ENCODE measurements at regions not wholly inside any gene's neighbourhood (a gene's known extent, or its start where the extent isn't known, plus 50 kb on each side); places are given as distances from the start of the nearest gene placed in this dataset.
A peak's percentile ranks its signal among the peaks of the same experiment; 100 is the strongest.

DNA sequence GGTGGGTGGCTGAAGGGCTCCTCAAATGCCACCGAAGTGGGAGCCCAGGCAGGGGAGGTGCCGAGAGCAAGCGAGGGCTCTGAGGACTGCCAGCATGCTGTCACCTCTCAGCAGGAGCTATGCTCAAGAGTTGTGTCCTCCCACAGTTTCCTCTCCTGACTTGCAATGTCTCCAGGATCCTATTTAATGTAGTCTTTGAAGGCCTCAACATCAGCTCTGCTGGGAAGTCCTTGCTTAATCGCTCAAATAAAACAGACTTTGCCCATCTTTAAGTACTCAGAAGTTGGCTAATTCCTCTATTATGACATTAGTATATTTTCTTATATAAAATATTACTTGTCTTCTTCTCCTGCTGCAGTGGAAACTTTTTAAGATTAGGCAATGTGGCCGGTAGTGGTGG lies 154.2 kb upstream of the NRIP1 start:
- no peak for FAIRE-seq
- TF ChIP-seq POLR2A (IDR thresholded peaks at IDR 0.05; ENCODE audit: low read depth, low read length), result no peak
- DNase-seq (ENCODE audit: insufficient read length, low spot score), result no peak

DNA sequence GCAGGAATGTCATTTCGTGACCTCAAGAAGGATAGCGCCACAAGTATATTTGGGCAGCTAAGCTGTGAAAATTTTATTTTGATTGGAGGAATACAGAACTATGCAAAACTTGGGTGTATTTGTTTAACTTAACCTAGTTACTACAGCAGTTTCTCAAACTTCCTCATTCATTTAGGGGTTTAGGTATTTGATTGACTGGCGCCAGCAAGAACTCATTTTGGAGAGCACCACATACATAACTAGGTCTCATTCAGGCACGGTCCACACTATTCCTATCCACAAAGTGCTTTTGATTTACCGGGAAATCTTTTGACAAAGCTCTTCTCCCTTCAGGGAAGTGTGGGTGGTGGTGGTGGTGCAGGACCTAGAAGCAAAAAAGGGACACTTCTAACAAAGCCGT lies 155.1 kb upstream of the NRIP1 start:
- no peak for FAIRE-seq
- no peak for DNase-seq (ENCODE audit: insufficient read length, low spot score)
- TF ChIP-seq POLR2A (IDR thresholded peaks at IDR 0.05; ENCODE audit: low read depth, low read length), result no peak

DNA sequence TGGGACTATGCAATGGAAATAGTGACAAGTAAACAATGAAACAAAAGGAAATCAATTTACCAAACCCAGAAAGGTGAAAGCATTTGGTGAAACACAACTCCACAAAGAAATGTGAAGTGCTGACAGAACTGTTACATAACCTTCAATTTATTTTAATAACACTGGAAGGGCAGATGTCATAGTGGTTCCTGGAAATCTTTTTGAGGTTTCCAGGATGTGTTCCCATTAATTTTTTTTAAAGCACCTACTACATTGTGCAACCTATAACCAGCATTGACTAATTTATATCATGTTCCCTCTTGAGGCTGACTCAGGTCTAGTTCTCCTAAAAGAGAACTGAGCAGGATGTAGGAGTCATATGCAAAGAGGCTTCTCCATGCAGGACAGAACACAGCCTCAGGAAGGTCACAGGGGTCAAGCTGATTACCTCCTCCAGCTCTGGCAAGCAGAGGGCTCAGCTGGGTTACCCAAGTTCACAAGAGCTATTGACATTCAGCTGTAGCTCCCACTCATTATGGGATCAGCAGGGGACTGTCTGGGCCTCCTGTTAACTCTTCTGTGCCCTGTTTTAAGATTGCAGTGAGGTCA lies 157.1 kb upstream of the NRIP1 start:
- peak; percentile 100 for FAIRE-seq
- DNase-seq (ENCODE audit: insufficient read length, low spot score), result peak; percentile 50
- no peak for TF ChIP-seq POLR2A (IDR thresholded peaks at IDR 0.05; ENCODE audit: low read depth, low read length)

DNA sequence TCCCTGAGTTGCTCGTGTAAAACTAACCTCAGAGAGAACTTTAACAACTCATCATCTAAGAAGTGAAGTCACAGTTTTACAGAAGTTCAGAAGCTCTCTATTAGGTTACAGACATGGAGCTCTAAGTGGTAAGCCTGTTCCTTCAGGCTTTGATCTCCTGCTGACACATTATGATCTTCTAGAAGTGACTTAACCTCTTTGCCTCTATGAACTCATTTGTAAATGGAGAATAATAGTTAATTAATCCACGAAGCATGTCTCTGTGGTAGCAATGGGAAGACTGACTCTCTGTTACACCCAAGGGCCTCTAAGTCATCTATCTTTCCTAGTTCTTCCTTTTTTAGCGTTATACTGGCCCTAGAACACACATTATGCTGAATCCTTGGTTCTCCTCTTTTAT lies 157.9 kb upstream of the NRIP1 start:
- no peak for TF ChIP-seq POLR2A (IDR thresholded peaks at IDR 0.05; ENCODE audit: low read depth, low read length)
- FAIRE-seq (peak; percentile 94), DNase-seq (ENCODE audit: insufficient read length, low spot score) (no peak)

DNA sequence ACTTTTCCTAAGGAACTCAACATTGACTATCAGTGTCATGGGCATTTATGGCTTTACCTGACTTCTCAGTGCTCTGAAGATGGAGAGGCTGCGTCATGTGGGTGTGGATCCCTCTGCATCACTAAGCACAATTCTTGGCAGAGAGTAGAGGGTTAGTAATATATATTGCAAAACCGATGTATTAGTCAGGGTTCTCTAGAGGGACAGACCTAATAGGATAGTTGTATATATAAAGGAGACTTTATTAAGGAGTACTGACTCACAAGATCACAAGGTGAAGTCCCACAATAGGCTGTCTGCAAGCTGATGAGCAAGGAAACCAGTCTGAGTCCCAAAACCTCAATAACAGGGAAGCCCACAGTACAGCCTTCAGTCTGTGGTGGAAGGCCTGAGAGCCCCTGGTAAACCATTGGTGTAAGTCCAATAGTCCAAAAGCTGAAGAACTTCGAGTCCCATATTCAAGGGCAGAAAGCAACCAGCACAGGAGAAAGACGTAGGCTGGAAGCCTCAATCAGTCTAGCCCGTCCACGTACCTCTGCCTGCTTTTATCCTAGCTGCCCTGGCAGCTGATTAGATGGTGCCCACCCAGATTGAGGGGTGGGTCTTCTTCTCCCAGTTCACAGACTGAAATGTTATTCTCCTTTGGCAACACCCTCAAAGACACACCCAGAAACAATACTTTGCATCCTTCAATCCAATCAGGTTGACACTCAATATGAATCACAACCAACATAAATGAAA lies 159.7 kb upstream of the NRIP1 start:
- no peak for TF ChIP-seq POLR2A (IDR thresholded peaks at IDR 0.05; ENCODE audit: low read depth, low read length)
- FAIRE-seq, result peak; percentile 99
- peak; percentile 54 for DNase-seq (ENCODE audit: insufficient read length, low spot score)

DNA sequence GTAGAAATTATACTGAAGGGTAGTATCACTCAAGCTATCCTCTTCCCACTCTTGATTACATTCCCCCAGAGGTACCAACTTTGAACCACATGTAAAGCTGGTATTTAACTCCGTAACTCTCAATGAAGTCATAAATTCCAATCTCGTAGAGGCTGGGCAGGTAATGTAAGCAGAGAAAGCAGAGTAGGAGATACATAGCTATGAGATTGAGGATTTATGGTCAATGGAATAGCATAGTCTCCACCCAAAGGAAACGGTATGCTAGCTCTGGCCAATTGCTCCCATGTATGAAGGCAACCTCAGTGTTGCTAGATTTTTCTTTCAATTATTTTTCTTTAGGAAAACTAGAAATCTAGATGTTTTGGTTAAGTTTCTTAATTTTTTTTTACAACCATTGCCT lies 163.1 kb upstream of the NRIP1 start:
- TF ChIP-seq POLR2A (IDR thresholded peaks at IDR 0.05; ENCODE audit: low read depth, low read length), result no peak
- no peak for DNase-seq (ENCODE audit: insufficient read length, low spot score)
- FAIRE-seq, result no peak

DNA sequence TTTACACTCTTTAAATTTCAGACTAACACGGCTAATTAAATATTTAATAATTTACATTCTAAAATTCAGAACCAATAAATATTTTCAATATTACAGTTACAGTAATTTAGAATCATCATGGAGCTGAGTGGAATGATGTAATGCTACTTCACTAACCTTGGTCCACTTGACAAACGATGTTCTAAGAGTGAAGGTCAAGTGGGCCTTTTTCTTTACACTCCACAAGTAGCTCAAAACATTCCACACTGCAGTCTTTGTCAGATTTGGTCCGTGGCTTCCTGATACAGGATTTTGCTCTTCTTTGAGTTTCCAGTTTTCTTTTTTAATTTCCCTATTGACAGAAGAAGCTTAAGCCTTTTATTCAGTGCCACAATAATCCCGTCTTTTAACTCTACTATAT lies 164.6 kb upstream of the NRIP1 start:
- no peak for FAIRE-seq
- no peak for DNase-seq (ENCODE audit: insufficient read length, low spot score)
- no peak for TF ChIP-seq POLR2A (IDR thresholded peaks at IDR 0.05; ENCODE audit: low read depth, low read length)

DNA sequence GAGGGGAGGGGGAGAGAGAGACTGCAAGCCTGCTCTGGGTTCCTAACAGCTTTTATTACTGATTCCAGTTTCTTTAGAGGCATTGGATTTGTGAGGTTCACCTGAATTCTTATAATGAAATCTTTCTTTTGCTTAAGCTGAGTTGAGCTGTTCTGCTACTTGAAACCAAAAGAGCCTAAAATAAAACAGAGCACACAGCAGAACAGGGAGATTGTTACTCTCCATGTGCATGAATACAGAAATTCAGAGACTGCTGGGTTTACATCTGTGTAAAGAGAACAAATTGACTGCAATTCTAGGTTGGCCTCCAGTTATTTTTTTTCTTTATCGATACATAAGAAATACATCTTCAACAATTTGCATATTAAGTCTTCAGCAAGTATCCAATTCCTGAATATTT lies 168.8 kb upstream of the NRIP1 start:
- FAIRE-seq (no peak), DNase-seq (ENCODE audit: insufficient read length, low spot score) (no peak)
- no peak for TF ChIP-seq POLR2A (IDR thresholded peaks at IDR 0.05; ENCODE audit: low read depth, low read length)

DNA sequence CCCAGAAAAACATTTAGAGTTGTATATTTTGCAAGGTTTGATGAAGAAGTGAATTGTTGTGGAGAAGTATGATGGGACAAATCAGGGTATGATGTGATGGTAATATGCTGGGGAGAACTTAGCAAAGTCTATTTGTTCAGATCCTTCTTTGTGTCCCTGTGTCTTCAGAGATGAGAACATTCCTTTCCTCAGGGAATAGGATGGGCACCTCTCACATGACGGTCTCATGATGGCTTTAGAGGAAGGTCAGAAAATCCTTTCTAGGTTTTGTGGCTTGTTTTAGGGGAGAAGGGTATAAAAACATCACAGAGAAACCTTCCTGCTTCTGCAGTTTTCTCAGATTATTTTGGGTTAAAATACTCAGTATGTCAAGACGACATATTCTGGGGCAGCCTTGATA lies 171.3 kb upstream of the NRIP1 start:
- no peak for DNase-seq (ENCODE audit: insufficient read length, low spot score)
- TF ChIP-seq POLR2A (IDR thresholded peaks at IDR 0.05; ENCODE audit: low read depth, low read length), result no peak
- FAIRE-seq, result no peak

DNA sequence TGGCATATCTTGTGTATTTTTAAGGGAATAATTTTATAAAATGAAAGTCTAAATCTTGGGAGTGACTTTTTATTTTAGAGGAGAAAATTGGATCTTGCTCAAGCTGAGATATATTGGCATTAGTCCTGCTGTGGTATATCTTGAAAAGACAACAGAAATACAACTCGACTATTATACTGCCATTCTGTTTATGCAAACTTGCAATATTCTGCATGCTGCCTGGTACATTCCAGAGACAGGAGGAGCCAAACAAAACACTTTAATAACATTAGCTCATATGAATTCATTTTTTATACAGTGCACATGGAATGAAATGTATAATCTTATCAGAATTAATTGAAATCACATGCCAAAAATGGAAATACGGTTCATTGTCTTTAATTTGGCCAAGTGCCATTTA lies 176.0 kb upstream of the NRIP1 start:
- no peak for DNase-seq (ENCODE audit: insufficient read length, low spot score)
- no peak for TF ChIP-seq POLR2A (IDR thresholded peaks at IDR 0.05; ENCODE audit: low read depth, low read length)
- FAIRE-seq, result peak; percentile 15

DNA sequence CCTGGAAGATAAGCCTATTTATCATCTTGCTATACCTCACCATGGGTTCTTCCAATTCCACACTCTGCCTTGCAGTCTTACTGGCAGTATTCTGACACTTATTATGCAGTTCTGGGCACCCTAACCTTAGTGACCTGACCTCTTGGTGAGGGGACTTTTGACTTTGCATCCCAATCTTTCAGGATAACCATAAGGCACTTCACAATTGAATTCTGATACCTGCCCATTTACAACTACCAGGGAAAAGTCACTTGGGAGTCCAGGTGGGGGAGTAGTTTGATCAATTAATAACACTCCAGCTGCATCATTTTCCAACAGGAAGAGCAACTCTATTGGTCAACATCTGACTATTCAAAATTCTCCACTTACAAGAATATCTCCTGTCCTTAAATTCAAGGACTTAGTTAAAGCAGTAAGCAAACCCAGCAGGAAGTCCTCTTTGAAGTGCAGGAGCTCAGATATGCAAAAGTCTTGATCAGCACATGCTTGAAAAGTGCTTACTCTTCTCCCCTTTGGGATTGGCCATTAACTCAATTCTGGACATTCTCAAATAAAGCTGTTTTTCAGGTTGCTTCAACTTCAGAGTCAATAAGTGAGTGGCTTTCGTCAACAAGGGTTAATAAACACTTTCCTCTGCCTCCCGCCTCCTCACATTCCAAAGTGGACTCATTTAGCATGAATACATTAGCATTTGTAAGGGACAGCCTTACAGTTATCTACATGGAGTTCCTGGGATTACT lies 177.4 kb upstream of the NRIP1 start:
- DNase-seq (ENCODE audit: insufficient read length, low spot score) (no peak), FAIRE-seq (peak; percentile 30)
- no peak for TF ChIP-seq POLR2A (IDR thresholded peaks at IDR 0.05; ENCODE audit: low read depth, low read length)

DNA sequence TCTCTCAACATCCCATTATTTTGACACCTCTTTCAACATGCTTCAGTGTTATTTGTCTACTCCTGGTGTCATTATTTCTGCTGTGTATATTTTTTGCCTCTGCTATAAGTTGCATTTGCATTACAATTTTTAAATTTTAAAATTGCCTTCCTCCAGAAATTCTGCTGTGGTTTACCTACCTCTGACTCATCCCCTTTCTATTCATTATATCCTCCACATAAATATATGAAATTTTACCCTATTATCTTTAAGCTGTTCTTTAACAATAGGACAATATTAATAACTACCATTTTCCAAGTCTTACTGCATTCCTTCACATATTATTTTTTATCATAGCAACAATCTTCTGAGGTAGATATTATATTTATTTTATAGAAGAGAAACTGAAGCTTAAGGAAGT lies 178.1 kb upstream of the NRIP1 start:
- TF ChIP-seq POLR2A (IDR thresholded peaks at IDR 0.05; ENCODE audit: low read depth, low read length), result no peak
- no peak for FAIRE-seq

DNA sequence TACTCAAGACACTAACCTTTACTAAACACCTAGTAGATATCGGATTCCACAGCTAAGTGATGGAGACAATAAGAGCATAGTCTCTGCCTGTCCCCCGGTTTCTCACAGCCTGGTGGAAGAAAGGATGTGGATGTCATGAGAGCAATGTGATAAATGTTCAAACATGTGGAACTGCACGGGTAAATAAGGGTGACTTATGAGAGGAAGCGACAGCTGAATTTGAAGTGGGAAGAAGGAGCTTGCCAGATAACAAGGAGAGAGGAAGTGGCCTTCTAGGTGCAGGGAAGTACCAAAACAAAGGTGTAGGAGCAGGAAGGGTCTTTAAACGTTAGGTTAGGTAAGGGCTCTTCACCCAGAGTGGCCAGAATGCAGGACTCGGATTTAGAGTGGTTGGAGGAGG lies 178.6 kb upstream of the NRIP1 start:
- DNase-seq (ENCODE audit: insufficient read length, low spot score) (no peak), FAIRE-seq (no peak)
- no peak for TF ChIP-seq POLR2A (IDR thresholded peaks at IDR 0.05; ENCODE audit: low read depth, low read length)

More for the DNA sequence above, 178.1 kb upstream of the NRIP1 start:
- DNase-seq (ENCODE audit: insufficient read length, low spot score), result no peak

DNA sequence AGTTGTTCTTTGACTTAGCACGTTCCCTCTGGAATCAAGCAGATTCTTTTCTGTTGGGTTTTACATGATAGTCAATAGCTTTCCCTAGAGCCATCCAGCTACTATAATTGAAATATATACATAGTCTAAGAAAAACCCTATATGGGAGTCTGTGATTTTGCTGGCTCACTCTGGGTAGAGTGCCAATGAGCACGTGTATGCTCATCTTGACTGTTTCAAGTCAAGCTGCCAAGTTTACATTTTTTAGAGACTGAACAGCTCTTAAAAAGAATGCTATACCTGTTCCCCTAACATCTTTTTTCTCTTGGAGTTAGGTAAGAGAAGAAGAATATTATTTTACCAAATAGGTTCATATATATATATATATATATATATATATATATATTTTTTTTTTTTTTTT lies 182.8 kb upstream of the NRIP1 start:
- no peak for TF ChIP-seq POLR2A (IDR thresholded peaks at IDR 0.05; ENCODE audit: low read depth, low read length)
- no peak for FAIRE-seq
- no peak for DNase-seq (ENCODE audit: insufficient read length, low spot score)

Data from H54 (cell line).